OCI-LY7 (cell line): ENCODE measurements at regions not wholly inside any gene's neighbourhood (a gene's known extent, or its start where the extent isn't known, plus 50 kb on each side); places are given as distances from the start of the nearest gene placed in this dataset.

ENCODE experiments used
- BruUV-seq: library from RNA; stranded (reverse); fragments of 400-500 nt; replicated peaks from 2 replicates; lab custom pipeline; 2021; lab: Mats Ljungman, UMichigan
- CTCF ChIA-PET: fragments of 300-600 bp; sonication (Branson Sonifier 250); formaldehyde crosslinking; loops from one replicate; lab custom pipeline; 2022; ENCODE audit warnings: antibody characterized with exemption; ENCODE audit not compliant: unreplicated experiment; lab: Charles Lee
- POLR2A ChIA-PET: fragments of 300-600 bp; sonication (Branson Sonifier 250); formaldehyde crosslinking; loops from one replicate; lab custom pipeline; 2022; ENCODE audit warnings: antibody characterized with exemption; lab: Charles Lee
- DNase-seq: peaks from one replicate; pipeline ENCODE4 v3.0.0-alpha.2; 2015; ENCODE audit warnings: low spot score
- H2AFZ ChIP-seq: fragments of 200-600 bp; sonication (generic), shearing (Covaris generic); 2 replicates; pipeline ENCODE4 v1.6.1; 2014; ENCODE audit warnings: mild to moderate bottlenecking, antibody characterized with exemption, low read length, moderate library complexity
- H3K27ac ChIP-seq: fragments of 200-600 bp; sonication (generic); 2 replicates; pipeline ENCODE4 v1.5.1; 2014; ENCODE audit warnings: mixed run types, low read depth, mild to moderate bottlenecking, moderate library complexity, low read length, inconsistent platforms; ENCODE audit not compliant: poor library complexity, severe bottlenecking
- H3K36me3 ChIP-seq: fragments of 200-600 bp; sonication (generic); 2 replicates; pipeline ENCODE4 v1.6.1; 2014; ENCODE audit warnings: mild to moderate bottlenecking, antibody characterized with exemption, low read length, moderate library complexity, mixed read lengths; ENCODE audit not compliant: insufficient read depth
- H3K4me1 ChIP-seq: fragments of 200-600 bp; sonication (generic); 2 replicates; pipeline ENCODE4 v1.5.1; 2014; ENCODE audit warnings: mild to moderate bottlenecking, low read length; ENCODE audit not compliant: insufficient read depth, poor library complexity, severe bottlenecking
- H3K4me2 ChIP-seq: fragments of 200-600 bp; sonication (generic); 2 replicates; pipeline ENCODE4 v1.6.1; 2014; ENCODE audit warnings: mild to moderate bottlenecking, low read length
- H3K4me3 ChIP-seq: fragments of 200-600 bp; sonication (generic); 2 replicates; pipeline ENCODE4 v1.5.1; 2014; ENCODE audit warnings: mild to moderate bottlenecking, low read depth, low read length; ENCODE audit not compliant: poor library complexity, severe bottlenecking
- H3K79me2 ChIP-seq: fragments of 200-600 bp; sonication (generic); 2 replicates; pipeline ENCODE4 v1.6.1; 2016; ENCODE audit warnings: low read depth, mild to moderate bottlenecking, low read length, moderate library complexity, mixed read lengths; ENCODE audit not compliant: insufficient read depth
- H3K9me2 ChIP-seq: fragments of 200-600 bp; sonication (generic); 2 replicates; pipeline ENCODE4 v1.6.1; 2016; ENCODE audit warnings: mild to moderate bottlenecking, low read length, mixed read lengths; ENCODE audit not compliant: insufficient read depth
- H3K9me3 ChIP-seq: fragments of 200-600 bp; sonication (generic); 2 replicates; pipeline ENCODE4 v1.6.1; 2014; ENCODE audit warnings: mild to moderate bottlenecking, mixed run types, low read length, mixed read lengths
- H4K20me1 ChIP-seq: fragments of 200-600 bp; sonication (generic); 2 replicates; pipeline ENCODE4 v1.6.1; 2014; ENCODE audit warnings: mild to moderate bottlenecking, antibody characterized with exemption, low read length, moderate library complexity, mixed read lengths; ENCODE audit not compliant: insufficient read depth
- EZH2phosphoT487 ChIP-seq: fragments of 200-600 bp; sonication (generic); IDR thresholded peaks from 2 replicates; pipeline ENCODE4 v1.6.1; 2018; ENCODE audit warnings: low read depth, borderline replicate concordance, mild to moderate bottlenecking, mixed run types, antibody characterized with exemption, low read length, moderate library complexity, mixed read lengths
- intact Hi-C: fragments of 100-400 bp; cut with micrococcal nuclease; formaldehyde crosslinking; loops from one replicate; pipeline ENCODE4 v1.10.0; 2022; ENCODE audit not compliant: unreplicated experiment
- TF ChIP-seq, protein P1 (sequence below): fragments of 200-600 bp; sonication (generic); conservative IDR thresholded peaks from 2 replicates; pipeline ENCODE4 v1.5.1; 2014; ENCODE audit warnings: mild to moderate bottlenecking, antibody characterized with exemption, low read length, moderate library complexity, mixed read lengths

DNA sequence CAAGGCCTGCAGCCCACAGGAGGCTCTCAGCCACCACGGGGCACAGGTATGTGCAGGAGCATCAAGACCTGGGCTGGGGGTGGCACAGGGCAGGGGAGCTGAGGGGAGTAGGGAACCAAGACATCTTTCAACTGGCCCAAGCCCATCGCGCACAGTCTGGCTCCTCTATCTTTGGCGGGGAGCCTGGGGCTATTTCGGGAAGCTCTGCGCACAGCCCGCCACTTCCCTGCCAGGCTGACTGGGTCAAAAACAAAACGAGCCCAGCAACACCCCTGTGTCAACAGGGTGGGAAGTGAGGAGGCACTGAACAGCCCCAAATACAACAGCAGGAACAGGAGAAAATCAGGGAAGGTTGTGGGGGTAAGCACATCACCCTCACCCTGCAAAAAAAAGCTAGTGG, 83.9 kb downstream of the ARL6IP4 start:
- Histone ChIP-seq H3K27ac (no peak overlapping the region), H3K4me3 (no peak overlapping the region), H3K9me2 (no peaks in the 10 kb centered on the region), H2AFZ (no peak overlapping the region), H4K20me1 (no peaks in the 10 kb centered on the region), H3K4me2 (no peak overlapping the region), H3K79me2 (no peaks in the 10 kb centered on the region), H3K36me3 (no peaks in the 10 kb centered on the region), H3K9me3 (no peaks in the 10 kb centered on the region), H3K4me1 (peaks cover 62% of the 10 kb centered on the region)
- TF ChIP-seq, protein P1, sequence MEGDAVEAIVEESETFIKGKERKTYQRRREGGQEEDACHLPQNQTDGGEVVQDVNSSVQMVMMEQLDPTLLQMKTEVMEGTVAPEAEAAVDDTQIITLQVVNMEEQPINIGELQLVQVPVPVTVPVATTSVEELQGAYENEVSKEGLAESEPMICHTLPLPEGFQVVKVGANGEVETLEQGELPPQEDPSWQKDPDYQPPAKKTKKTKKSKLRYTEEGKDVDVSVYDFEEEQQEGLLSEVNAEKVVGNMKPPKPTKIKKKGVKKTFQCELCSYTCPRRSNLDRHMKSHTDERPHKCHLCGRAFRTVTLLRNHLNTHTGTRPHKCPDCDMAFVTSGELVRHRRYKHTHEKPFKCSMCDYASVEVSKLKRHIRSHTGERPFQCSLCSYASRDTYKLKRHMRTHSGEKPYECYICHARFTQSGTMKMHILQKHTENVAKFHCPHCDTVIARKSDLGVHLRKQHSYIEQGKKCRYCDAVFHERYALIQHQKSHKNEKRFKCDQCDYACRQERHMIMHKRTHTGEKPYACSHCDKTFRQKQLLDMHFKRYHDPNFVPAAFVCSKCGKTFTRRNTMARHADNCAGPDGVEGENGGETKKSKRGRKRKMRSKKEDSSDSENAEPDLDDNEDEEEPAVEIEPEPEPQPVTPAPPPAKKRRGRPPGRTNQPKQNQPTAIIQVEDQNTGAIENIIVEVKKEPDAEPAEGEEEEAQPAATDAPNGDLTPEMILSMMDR, result no peak
- no peak for TF ChIP-seq EZH2phosphoT487
- CTCF ChIA-PET, result interaction anchor here (1.0 kb wide), 1 partner anchor 24 kb away, joined by 3 read pairs; no protein-coding TSS in a partner anchor
- intact Hi-C loops, result no loop called here
- no TSS peak for BruUV-seq
- no peak for DNase-seq
- POLR2A ChIA-PET, result interaction anchor here (0.7 kb wide), 1 partner anchor 25 kb away, joined by 3 read pairs; no protein-coding TSS in a partner anchor

DNA sequence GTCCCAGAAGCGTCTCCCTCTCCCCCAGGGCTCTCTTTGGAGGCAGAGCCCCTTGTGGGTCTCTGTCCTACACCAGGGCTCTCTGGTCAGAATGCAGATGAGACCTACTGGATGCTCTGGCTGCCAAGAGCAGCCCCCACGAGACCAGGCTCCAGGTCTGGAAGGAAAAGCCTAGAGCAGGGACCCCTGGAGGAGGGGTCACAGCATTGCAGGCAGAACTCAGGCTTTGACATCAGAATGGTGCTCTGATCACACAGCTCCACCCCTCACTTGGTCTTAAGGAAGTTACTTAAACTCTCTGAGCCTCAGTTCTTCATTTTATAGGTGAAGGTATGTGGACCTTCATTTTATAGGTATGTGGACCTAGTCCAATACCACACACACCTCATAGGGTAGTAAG, 83.1 kb downstream of the ARL6IP4 start:
- peak overlapping the region; percentile 67 for H3K27ac ChIP-seq
- peak; percentile 87 for DNase-seq
- intact Hi-C loops, result no loop called here
- no peaks in the 10 kb centered on the region for H3K9me2 ChIP-seq
- peak overlapping the region; percentile 65 for H3K4me2 ChIP-seq
- no peaks in the 10 kb centered on the region for H3K9me3 ChIP-seq
- no peaks in the 10 kb centered on the region for H4K20me1 ChIP-seq
- H2AFZ ChIP-seq, result peak overlapping the region; percentile 75; the same call in 1 of the 2 replicates
- ChIA-PET CTCF (no interaction called here), POLR2A (interaction anchor here (1.1 kb wide), 1 partner anchor 609 kb away, joined by 3 read pairs; no protein-coding TSS in a partner anchor)
- H3K79me2 ChIP-seq, result no peaks in the 10 kb centered on the region
- no peaks in the 10 kb centered on the region for H3K36me3 ChIP-seq
- peaks cover 70% of the 10 kb centered on the region for H3K4me1 ChIP-seq
- BruUV-seq, result no TSS peak
- no peak overlapping the region for H3K4me3 ChIP-seq
- TF ChIP-seq EZH2phosphoT487, result no peak
- TF ChIP-seq, protein P1, result peak; percentile 83

DNA sequence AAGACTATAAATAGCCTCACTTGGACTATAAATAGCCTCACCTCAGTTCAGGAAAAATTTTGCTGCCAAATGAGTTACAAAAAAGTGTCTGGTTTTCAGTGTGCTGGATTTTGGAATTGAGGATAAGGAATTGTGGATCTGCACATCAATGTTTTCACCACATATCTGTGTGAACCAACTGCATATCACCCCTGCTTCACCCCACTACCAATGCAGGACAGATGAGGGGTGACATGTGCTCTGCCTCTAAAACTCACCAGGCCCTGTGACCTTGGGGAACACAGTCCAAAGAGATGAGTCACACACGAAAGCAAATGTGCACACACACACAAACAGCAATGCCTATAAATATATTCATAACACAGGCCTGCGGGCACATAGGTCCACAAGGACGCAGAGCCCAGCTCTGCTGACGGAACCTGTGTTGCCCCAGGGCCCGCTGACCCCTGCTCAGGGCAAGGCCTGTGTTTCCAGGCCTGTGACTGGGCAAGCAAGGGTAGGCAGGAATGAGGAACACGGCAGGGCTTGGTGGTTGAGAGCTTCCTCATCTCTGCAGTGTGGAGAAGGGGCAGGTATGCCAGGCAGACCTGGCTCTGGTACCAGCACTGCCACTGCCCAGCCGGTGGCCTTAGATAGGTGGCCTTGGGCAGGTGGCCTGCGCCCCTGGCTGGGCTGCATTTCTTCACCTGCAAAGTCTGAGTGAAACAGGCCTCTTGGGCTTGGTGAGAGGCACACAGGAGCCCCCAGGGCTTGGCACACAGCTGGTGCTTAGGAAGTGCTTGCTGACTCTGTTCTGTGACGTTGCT, 82.4 kb downstream of the ARL6IP4 start:
- H3K4me2 ChIP-seq, result peak overlapping the region; percentile 65
- H3K9me2 ChIP-seq, result no peaks in the 10 kb centered on the region
- H2AFZ ChIP-seq, result peak overlapping the region; percentile 75; the same call in 1 of the 2 replicates
- no peaks in the 10 kb centered on the region for H3K36me3 ChIP-seq
- peaks cover 77% of the 10 kb centered on the region for H3K4me1 ChIP-seq
- H3K4me3 ChIP-seq, result no peak overlapping the region
- DNase-seq, result peak; percentile 37
- CTCF ChIA-PET, result no interaction called here
- H3K79me2 ChIP-seq, result no peaks in the 10 kb centered on the region
- intact Hi-C loops, result no loop called here
- H4K20me1 ChIP-seq, result no peaks in the 10 kb centered on the region
- H3K9me3 ChIP-seq, result no peaks in the 10 kb centered on the region
- no TSS peak for BruUV-seq
- peak overlapping the region; percentile 67 for H3K27ac ChIP-seq
- TF ChIP-seq EZH2phosphoT487, result no peak
- TF ChIP-seq, protein P1, result no peak
- POLR2A ChIA-PET, result interaction anchor here (0.6 to 1.1 kb wide), 2 partner anchors 94 to 610 kb away, joined by 3 read pairs; no protein-coding TSS in a partner anchor
